ENCODE measurements at regions not wholly inside any gene's neighbourhood (a gene's known extent, or its start where the extent isn't known, plus 50 kb on each side); places are given as distances from the start of the nearest gene placed in this dataset.

- no peak for DNase-seq
- Histone ChIP-seq H3K27me3 (ENCODE audit: insufficient read depth, low read depth, severe bottlenecking) (no peaks in the 10 kb centered on the region), H3K9me3 (ENCODE audit: severe bottlenecking) (no peaks in the 10 kb centered on the region), H3K36me3 (no peaks in the 10 kb centered on the region), H3K27ac (no peak overlapping the region), H3K4me3 (ENCODE audit: low read depth, low read length) (no peak overlapping the region)
- TF ChIP-seq CTCF (IDR thresholded peaks at IDR 0.05; ENCODE audit: low read depth, low read length), result no peak
These were observed 465.9 kb downstream of the CDH9 start for GRCh38 chr5:26572480-26572879.

DNA sequence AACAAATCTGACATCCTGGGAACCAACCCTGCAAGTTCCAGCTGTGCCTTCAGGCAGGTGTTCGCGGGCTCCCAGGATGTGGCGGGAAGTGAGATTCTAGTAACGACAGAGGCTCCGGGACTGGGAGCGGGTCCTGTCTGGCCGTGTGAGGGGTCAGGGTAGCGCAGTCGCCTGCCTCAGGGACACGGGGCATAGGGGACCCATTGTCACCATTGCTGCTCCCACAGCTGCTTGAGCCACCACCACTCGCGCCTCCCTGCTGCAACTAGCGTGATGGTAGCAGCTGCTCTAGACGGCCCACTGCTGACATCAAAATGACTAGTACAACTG lies 468.5 kb downstream of the CDH9 start:
- Histone ChIP-seq H3K27me3 (ENCODE audit: insufficient read depth, low read depth, severe bottlenecking) (no peaks in the 10 kb centered on the region), H3K4me3 (ENCODE audit: low read depth, low read length) (no peak overlapping the region), H3K36me3 (no peaks in the 10 kb centered on the region), H3K27ac (no peak overlapping the region), H3K9me3 (ENCODE audit: severe bottlenecking) (no peaks in the 10 kb centered on the region)
- DNase-seq, result no peak
- no peak for TF ChIP-seq CTCF (IDR thresholded peaks at IDR 0.05; ENCODE audit: low read depth, low read length)

DNA sequence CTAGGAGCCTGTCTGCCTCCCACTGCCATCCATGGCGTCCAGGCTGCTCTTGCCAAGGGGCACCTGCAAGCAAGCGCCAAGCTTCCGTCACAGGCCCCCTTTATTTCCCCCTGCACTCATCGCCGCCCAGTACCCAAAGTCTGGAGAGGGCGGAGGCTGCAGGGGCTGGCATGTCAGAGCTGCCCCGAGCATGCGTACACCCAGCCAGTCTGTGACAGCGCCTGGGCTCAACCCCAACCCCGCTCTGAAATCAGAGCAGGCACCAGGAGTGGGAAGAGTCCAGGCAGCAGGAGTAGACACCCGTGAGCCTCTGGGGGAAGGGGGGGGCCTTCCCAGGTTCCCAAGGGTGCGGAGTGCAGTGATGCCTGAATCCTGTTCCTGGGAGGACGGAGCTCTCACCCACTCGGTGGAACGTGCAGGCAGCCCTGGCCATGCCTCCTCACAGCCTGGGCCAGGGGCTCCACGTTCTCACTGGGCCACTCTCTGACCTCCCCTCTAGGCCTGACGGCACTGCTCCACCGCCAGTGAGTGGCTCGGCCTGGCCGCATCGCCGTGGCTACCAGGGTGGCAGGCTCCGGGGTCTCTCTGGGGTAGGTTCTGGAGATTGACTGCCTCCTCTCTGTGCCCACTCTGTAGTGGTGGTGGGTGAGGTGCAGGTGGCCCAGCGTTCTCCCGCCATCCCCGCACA lies 469.0 kb downstream of the CDH9 start:
- Histone ChIP-seq H3K27ac (no peak overlapping the region), H3K27me3 (ENCODE audit: insufficient read depth, low read depth, severe bottlenecking) (no peaks in the 10 kb centered on the region), H3K9me3 (ENCODE audit: severe bottlenecking) (no peaks in the 10 kb centered on the region), H3K4me3 (ENCODE audit: low read depth, low read length) (no peak overlapping the region), H3K36me3 (no peaks in the 10 kb centered on the region)
- DNase-seq, result no peak
- no peak for TF ChIP-seq CTCF (IDR thresholded peaks at IDR 0.05; ENCODE audit: low read depth, low read length)

- H3K36me3 ChIP-seq, result no peaks in the 10 kb centered on the region
- no peak for TF ChIP-seq CTCF (IDR thresholded peaks at IDR 0.05; ENCODE audit: low read depth, low read length)
- no peaks in the 10 kb centered on the region for H3K9me3 ChIP-seq (ENCODE audit: severe bottlenecking)
- no peak overlapping the region for H3K4me3 ChIP-seq (ENCODE audit: low read depth, low read length)
- no peak for DNase-seq
- H3K27me3 ChIP-seq (ENCODE audit: insufficient read depth, low read depth, severe bottlenecking), result no peaks in the 10 kb centered on the region
- no peak overlapping the region for H3K27ac ChIP-seq
These were observed 470.1 kb downstream of the CDH9 start for GRCh38 chr5:26568316-26568715.

GRCh38 chr5:26563979-26564378 lies 474.4 kb downstream of the CDH9 start:
- no peak for DNase-seq
- no peaks in the 10 kb centered on the region for H3K9me3 ChIP-seq (ENCODE audit: severe bottlenecking)
- H3K27me3 ChIP-seq (ENCODE audit: insufficient read depth, low read depth, severe bottlenecking), result no peaks in the 10 kb centered on the region
- no peaks in the 10 kb centered on the region for H3K36me3 ChIP-seq
- no peak overlapping the region for H3K4me3 ChIP-seq (ENCODE audit: low read depth, low read length)
- TF ChIP-seq CTCF (IDR thresholded peaks at IDR 0.05; ENCODE audit: low read depth, low read length), result no peak
- no peak overlapping the region for H3K27ac ChIP-seq

GRCh38 chr5:26553079-26553478 lies 485.3 kb downstream of the CDH9 start:
- H3K9me3 ChIP-seq (ENCODE audit: severe bottlenecking), result no peaks in the 10 kb centered on the region
- TF ChIP-seq CTCF (IDR thresholded peaks at IDR 0.05; ENCODE audit: low read depth, low read length), result no peak
- no peak overlapping the region for H3K27ac ChIP-seq
- no peak for DNase-seq
- no peak overlapping the region for H3K4me3 ChIP-seq (ENCODE audit: low read depth, low read length)
- H3K27me3 ChIP-seq (ENCODE audit: insufficient read depth, low read depth, severe bottlenecking), result no peaks in the 10 kb centered on the region
- H3K36me3 ChIP-seq, result no peaks in the 10 kb centered on the region
